Head of caudate nucleus (tissue), 42 donors: ENCODE measurements at regions not wholly inside any gene's neighbourhood (a gene's known extent, or its start where the extent isn't known, plus 50 kb on each side); places are given as distances from the start of the nearest gene placed in this dataset.
A peak's percentile ranks its signal among the peaks of the same experiment; 100 is the strongest.

Experiments
- DNase-seq, 42 donors: peaks; one replicate each; pipeline versions ENCODE4 v3.0.0 to v3.0.0-alpha.2; 2020 to 2021; ENCODE audit warnings: mixed read lengths in 7 of 42
- intact Hi-C: fragments of 100-400 bp; cut with DNase I; formaldehyde crosslinking; loops from one replicate; pipeline ENCODE4 v1.15.0; 2022

DNA sequence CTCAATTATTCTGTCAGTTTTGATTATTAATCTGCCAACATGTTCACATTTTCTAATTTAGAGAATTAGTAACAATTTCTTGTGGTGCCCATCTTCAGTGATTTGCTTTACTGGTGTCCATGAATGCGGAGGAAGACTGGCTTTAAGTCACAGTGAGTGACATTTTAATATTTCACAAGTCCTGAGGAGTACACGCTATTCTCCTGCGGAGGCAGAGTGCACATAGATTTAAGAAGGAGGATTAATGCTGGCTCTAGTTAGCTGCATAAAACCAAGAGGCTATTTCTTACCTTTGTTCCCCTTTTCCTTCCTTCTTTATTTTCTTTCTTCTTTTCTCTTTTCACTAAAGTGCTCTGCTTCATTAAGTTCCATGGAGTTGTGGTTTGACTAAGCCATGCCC, 495.2 kb upstream of the IGFBP7 start:
- intact Hi-C loops: no loop called here
- DNase-seq: peak in 5 of 42 donors; percentile 7 to 43 (median 17)

DNA sequence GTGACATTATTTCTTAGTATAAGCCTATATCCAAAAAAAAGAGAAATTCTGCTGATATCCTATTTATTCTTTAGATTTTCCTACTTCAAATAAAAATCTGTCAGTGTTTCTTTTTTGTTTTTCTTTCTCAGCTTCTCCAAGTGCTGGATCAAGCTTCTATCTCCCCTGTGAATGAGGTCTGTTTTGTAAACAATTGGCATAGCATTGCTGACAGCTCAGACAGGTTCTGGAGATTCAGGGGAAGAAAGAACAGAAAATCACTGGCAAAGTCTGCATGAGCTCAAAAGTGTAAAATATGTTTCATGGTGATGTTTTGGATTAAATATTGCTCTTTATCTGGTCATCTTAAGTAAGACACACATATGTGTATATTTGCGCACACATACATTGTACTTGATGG, 492.0 kb upstream of the IGFBP7 start:
- intact Hi-C loops: no loop called here
- no peak for DNase-seq

DNA sequence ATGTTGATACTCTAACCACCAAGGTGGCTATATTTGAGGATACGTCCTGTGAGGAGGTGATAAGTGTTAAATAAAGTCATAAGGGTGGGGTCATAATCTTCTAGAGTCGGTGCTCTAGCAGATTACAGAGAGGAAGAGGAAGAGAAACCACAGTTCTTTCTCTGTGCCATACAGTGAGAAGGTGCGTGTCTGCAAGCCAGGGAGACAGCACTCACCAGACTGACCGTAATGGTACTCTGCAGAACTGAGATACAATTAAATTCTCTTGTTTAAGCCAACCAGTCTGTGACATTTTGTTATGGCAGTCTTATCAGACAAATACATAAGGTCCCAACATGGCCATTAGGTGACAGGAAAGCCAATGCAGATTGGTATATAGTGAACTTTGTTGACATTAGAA, 480.9 kb upstream of the IGFBP7 start:
- intact Hi-C loops: no loop called here
- no peak for DNase-seq

DNA sequence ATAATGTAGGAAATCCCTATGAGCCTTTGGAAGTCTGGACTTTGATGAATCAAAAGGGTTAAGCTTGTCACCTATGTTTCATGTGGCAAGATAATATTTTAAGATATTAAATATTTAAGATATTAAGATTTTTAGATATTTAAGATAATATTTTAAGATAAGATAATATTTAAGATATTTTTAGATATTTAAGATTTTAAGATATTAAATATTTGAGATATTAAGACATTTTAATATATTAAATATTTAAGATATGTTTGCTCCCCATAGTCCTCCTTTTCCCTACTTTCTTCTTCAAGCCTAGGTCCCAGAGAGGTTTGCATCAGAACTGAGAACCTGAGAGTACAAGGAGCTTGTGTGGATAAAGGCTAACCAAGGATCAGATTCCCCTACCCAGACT, 478.4 kb upstream of the IGFBP7 start:
- intact Hi-C loops: no loop called here
- no peak for DNase-seq

DNA sequence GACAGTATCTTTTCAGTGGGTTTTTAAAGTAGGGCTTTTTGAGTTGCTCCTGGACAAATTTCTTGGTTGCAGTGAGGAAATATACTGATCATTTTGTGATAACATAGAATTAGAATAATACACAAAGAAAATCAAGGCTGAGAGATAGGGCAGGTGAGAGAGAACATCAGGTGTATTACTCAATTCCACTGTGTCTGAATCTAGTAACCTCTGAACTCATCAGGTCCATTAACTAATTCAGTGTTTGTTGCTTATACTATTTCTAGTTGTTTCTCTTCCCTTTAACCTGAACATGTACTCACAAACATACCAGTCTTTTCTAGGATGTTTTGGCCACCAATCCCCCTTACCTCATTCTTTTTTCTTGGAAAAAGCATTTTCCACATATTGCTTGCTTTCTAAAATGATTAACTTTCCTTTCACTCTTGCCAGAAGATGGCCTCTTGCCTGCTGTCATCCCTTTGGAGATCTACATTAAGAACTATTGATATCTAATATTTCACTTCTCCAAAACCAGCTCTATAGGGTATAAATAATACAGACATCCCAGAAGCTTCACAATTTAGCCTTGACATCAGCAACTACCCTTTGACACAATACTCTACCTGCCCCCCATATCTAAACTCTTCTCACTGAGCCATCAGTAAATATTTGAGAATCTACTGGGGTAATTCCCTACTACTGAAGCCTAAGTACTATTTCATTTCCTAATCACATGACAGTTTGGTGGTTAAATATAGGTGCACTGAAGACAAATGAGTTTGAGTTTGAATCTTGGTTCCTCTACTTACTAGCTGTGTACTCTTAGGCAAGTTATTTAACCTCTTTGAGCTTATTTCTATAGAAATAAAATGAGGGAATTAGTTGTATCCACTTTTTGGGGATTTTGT, 470.8 kb upstream of the IGFBP7 start:
- no peak for DNase-seq
- intact Hi-C loops: no loop called here

DNA sequence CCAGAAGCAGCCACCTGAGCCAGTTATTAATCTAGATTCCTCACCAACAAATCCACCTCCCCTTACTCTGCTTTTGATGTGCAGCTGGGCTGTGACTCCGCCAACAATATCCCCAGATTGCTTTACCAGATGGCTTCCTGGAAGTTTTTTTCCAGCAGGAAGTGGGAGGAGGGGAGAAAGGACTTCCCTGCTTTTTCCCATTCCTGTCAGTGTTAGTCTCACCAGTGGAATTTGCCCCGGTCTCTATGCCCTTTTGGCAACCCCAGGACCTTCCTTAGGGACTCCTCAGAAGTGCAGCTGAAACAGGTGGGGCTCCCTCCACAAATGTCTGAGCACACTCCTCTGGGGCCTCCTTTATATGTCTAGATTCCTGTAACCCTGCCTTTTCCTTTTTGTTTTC, 465.2 kb upstream of the IGFBP7 start:
- DNase-seq: no peak
- intact Hi-C loops: no loop called here

DNA sequence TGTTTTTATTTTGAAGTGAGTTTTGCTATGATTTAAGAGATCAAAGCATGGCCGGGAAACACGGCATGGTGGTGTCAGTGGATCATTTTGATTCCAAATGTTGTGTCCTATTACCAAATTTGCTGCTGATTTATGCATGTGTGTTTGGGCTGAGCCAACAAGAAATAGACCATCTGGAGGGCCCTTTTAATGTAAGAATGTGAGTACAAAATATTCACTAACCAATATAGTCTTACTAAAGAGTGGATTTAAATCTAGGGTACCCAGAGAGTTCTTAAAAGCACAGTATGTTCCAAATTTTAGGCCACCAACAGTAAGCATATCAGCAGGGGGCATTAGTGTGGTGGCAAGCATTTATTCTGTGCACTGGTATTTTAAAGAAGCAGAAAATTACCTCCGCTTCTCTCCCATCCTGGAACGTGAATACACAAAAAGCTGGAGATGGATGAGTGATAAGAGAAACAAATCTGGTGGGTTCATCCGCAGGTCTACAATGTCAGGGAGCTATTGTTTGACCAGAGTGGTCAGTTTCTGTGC, 444.4 kb upstream of the IGFBP7 start:
- intact Hi-C loops: no loop called here
- DNase-seq: no peak

DNA sequence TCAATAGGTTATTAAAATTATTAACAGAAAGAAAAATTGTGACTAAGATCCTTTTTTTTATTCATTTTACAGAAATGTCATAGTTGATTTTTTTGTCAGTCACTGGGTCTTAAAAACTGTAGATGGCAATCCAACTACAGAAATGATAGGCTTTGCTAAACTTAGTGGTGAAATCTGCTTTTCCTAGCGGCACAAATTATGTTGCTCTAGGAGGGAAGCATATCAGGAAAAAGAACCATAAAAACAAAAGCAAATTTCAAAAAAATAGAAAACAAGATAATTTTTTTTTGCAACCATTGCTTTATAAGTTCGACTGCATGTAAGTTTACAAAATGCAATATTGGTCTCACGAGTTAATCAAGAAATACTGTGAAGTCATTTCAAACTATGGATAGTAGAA, 443.5 kb upstream of the IGFBP7 start:
- intact Hi-C loops: no loop called here
- DNase-seq: no peak

DNA sequence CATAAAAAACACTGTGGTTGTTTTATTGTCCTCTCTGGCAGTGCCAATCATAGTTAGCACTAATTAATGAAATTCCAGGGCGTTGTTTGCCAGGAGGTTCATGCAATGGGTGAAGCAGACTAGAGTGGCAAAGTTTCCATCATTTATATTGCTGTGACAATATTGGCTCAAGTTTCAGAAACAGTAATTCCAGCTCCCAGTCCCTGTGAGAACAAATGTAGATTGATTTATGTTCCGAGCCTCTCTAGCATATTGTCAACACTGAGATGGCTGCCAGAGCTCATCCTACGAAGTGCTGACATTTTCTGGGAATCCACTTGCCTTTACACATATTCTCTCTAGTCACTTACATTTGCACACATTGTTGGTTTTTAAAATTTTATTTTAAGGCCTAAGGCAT, 440.0 kb upstream of the IGFBP7 start:
- intact Hi-C loops: no loop called here
- no peak for DNase-seq

DNA sequence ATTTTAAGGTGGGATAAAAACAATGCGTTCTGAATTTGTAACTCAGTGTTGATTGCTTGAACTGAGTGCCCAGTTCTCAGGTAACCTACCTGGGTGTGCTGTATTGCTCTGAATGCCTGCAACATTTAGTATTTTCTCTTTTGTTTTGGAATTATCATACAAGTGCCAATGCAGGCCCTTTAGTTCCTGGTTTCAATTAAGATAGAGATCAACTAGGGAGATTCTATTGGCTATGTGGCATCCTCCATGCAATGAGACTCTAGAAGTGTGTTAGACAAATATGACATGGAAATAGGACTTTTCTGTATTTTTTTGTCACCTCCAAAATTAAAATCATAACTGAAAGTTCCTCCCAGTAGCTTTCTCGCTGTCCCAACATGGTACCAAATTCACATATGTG, 438.7 kb upstream of the IGFBP7 start:
- no peak for DNase-seq
- intact Hi-C loops: no loop called here

DNA sequence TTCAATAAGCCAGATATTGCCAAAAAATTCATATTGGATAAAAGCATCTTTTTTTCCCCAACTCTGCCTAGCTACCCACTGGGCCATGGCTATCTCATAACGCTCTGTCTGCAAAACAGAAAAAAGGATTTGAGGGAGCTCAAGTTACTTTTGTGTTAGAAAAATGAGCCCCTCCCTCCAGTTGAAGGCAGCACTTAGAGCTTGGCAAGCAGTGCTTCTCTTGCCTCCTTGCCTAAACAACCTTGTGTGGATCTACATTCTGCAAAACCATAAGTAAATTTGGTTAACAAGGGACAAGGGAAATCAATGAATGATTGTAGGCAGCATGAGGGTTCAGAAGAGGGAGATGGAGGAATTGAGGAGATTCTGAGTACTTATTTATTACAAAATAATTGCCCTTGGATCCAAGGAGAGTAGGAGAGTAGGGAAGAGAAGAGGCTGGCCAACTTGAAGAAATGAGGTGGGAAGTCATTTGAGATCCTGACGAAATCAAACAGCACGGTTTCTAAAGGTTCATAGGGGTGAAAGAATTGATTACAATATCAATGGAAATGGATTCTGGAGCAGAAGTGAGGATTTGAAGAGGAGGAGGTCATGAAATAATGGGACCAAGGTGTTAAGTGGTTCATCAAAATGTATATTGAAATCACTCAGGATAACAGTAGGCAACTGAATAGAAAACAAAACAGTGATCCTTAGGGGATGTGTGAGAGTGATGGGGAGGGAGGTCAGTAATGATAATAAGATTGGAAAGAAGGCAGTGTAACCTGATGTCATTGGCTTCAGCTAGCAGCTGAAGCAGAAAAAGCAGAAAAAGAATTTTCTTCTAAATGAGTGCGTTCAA, 434.8 kb upstream of the IGFBP7 start:
- DNase-seq: no peak
- intact Hi-C loops: no loop called here

DNA sequence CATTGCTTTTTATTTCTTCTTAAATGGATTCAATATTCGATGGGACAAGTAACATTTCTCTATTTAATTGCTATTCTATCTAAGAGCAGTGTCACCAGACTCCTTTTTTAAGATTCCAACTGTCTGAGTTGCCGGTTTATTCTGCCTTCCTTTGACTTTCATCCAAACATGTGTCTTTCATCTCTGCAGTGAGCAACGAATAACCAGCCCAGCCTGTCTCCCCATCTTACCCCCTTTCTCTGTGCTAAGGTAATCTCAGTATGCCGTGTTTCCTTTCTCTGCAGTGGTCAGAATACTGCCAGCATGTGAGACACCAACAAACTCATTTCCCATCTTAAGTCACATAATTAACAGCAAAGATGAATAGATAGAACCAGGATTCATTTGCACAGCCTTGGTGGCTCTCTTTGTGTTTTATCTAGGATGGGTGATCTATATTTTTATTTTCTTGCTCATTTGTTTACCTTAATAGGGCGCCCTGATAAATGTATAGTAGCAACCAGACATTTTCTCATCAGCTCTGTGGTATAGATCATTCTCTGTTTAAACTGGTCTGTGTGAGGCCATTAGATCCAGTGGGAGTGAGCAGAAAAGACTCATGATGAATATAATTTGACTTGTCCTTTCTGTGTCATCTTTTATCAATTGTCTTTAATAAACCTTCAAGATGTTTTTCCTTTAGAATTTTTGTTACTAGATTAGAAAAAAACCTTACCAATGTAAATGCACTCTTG, 394.8 kb upstream of the IGFBP7 start:
- DNase-seq: no peak
- intact Hi-C loops: no loop called here

DNA sequence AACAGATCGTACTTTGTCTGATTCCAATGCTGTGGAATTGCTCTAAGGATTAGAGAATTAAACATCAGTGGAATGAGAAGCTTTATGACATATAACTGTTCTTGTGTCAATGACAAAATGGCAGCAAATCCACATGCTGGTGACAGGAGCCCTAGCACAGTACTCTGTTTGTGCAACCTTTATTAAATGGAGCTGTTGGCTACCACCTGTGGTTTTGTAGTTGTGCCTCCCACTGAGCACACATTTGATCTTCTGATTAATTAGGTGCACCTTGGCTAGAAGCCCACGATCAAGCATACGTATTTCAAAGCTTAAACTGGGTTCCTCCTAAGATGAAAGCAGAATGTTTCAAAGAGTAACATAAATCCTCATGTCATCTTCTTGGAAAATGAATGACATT, 394.0 kb upstream of the IGFBP7 start:
- no peak for DNase-seq
- intact Hi-C loops: no loop called here

DNA sequence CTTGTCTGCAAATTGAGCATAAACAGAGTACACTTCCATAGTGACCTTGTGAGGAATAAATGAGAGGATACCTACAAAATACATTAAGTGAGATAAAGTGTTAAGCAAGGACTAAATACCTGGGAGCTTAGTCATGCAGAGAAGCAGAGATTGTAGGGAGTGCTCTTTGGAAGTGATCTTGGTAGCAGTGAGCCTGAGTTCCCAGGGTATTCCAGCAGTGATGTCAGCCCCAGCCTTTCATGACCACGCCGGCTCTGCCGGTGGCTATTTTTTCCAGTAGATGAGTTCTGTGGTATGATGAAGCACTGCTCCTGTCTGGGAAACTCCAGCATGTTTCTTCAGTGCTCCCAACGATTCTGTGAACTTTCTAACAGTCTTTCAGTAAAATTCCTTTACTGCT, 391.5 kb upstream of the IGFBP7 start:
- DNase-seq: no peak
- intact Hi-C loops: no loop called here

DNA sequence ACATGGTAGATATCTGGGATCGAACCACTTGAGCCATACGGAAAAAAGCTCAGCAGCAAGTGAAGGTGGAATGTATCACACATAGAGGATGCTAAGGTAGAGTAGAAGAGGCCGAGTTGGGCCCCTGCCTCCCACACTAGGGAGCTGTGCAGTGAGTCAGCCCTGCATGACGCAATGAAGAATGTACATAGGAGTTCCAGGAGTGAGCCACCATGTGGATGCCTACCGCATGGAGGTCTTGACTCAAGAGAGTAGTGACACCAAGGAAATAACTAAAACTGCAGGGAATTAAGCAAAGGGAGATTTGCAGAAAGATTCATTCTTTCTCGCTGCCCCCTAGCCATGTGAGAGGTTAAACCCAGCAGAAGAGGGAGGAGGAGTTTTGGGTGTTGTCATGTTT, 389.6 kb upstream of the IGFBP7 start:
- intact Hi-C loops: no loop called here
- DNase-seq: no peak

DNA sequence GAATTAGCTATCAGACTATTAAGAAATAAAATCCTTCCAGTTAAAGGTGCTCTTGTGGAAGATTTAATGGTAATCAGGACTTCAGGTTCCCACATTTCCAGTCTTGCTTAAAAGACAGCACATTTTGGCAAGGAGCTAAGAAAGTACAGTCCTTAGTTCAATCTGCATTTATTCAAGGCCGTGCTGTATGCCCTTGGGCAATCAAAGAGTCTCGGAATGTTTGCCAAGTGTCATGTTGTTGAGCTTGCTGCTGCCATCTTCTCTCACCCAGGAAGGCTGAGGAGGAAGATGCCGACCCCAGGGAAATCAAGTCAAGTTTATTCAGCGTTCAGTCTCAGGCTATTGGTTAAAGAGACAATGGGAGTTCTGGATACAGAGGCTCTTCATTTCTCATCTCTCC, 388.1 kb upstream of the IGFBP7 start:
- no peak for DNase-seq
- intact Hi-C loops: no loop called here

DNA sequence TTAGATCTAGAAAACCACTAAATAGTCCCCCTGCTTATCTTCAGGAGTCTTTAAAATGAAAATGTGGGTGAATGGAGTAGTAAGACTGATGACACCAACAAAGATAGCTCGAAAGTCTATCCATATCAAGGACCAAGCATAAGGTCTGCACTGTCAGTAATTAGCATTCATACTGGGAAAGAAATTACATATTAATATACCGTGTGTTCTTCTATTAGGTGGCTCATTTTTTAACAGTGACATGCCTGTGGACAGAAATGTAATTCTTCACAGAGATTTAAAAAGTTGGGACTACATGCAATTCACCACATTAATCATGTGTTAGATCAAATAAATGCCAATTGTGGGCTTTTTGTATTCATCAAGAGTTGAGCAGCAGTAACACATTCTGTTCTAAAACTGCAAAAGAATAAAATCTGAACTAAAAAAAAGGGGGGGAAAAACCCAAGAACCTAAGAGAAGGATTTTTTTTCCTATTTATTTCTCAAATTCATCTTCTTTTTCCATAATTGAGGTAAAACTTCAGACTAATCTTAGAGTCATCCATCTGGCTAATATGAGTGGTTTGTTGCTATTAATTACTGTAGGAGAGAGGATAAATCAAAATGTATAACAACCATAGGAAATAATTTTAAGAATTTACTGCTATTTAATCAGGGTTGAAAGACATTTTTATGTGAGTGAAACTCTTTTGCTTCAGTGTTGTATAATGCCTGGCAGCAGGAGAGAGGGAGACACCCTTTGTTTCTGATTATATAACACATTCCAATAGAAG, 386.7 kb upstream of the IGFBP7 start:
- DNase-seq: no peak
- intact Hi-C loops: no loop called here

DNA sequence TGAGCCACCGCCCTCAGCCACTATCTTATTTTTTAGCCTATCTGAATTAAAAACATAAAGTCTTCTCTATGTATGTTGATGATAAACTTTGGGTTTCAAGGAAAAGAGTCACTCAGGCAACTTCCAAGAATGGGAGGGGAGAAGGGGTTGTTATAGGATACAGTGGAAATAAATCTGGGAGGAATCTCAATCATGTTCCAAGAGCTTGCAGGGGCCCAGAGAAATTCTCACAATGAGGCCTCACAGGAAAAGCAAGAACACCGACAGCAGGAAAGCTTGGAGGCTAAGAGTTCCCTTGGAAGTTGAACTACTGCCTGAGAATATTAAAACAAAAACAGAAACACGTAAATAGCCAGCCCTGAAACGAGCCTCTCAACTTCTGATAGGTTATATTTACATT, 384.6 kb upstream of the IGFBP7 start:
- DNase-seq: no peak
- intact Hi-C loops: no loop called here
